SK-N-SH treated with all-trans-retinoic acid at 6 μM for 48 hours (cell line): ENCODE measurements at regions not wholly inside any gene's neighbourhood (a gene's known extent, or its start where the extent isn't known, plus 50 kb on each side); places are given as distances from the start of the nearest gene placed in this dataset.

Experiments used
- ATAC-seq: fragments of 200-7000 bp; cut with Tn5 transposase; 3 replicates; pipeline ENCODE4 v1.9.1; 2020; ENCODE audit warnings: mild to moderate bottlenecking, moderate library complexity
- ARNTL ChIP-seq: fragments of 450-650 bp; formaldehyde crosslinking; IDR thresholded peaks from 2 replicates; pipeline ENCODE4 v1.5.0; 2020; ENCODE audit warnings: low read depth, mild to moderate bottlenecking, moderate library complexity, borderline replicate concordance
- BACH2 ChIP-seq: fragments of 250-450 bp; sonication (Bioruptor Pico); IDR thresholded peaks from 2 replicates; pipeline ENCODE4 v1.9.0; 2021; ENCODE audit warnings: mild to moderate bottlenecking, borderline replicate concordance
- CSDC2 ChIP-seq: fragments of 250-450 bp; sonication (Bioruptor Pico); IDR thresholded peaks from 2 replicates; pipeline ENCODE4 v1.5.0; 2020; ENCODE audit warnings: mild to moderate bottlenecking, moderate library complexity
- ESRRG ChIP-seq: fragments of 250-450 bp; sonication (Bioruptor Pico); IDR thresholded peaks from 2 replicates; pipeline ENCODE4 v1.6.1; 2021; ENCODE audit warnings: mild to moderate bottlenecking
- GLIS3 ChIP-seq: fragments of 250-450 bp; sonication (Bioruptor Pico); IDR thresholded peaks from 2 replicates; pipeline ENCODE4 v1.5.0; 2020; ENCODE audit warnings: mild to moderate bottlenecking, moderate library complexity
- ISL1 ChIP-seq: fragments of 250-450 bp; sonication (Bioruptor Pico); IDR thresholded peaks from 2 replicates; pipeline ENCODE4 v2.1.2; 2022; ENCODE audit warnings: mild to moderate bottlenecking, moderate library complexity
- OSR1 ChIP-seq: fragments of 250-450 bp; sonication (Bioruptor Pico); IDR thresholded peaks from 2 replicates; pipeline ENCODE4 v1.8.0; 2022; ENCODE audit warnings: moderate library complexity, mild to moderate bottlenecking, inconsistent platforms
- PPARA ChIP-seq: fragments of 250-450 bp; sonication (Bioruptor Pico); IDR thresholded peaks from 2 replicates; pipeline ENCODE4 v1.5.0; 2020; ENCODE audit warnings: mild to moderate bottlenecking, borderline replicate concordance
- SNAI2 ChIP-seq: fragments of 250-450 bp; sonication (Bioruptor Pico); IDR thresholded peaks from 2 replicates; pipeline ENCODE4 v1.5.0; 2020; ENCODE audit warnings: mild to moderate bottlenecking, moderate library complexity
- TOX ChIP-seq: fragments of 250-450 bp; sonication (Bioruptor Pico); IDR thresholded peaks from 2 replicates; pipeline ENCODE4 v1.8.0; 2021; ENCODE audit warnings: mild to moderate bottlenecking, moderate library complexity, borderline replicate concordance
- ZC3H10 ChIP-seq: fragments of 250-450 bp; sonication (Bioruptor Pico); IDR thresholded peaks from 2 replicates; pipeline ENCODE4 v1.5.1; 2021; ENCODE audit warnings: mild to moderate bottlenecking, moderate library complexity
- ZFP3 ChIP-seq: fragments of 250-450 bp; sonication (Bioruptor Pico); IDR thresholded peaks from 2 replicates; pipeline ENCODE4 v1.5.0; 2020; ENCODE audit warnings: mild to moderate bottlenecking, moderate library complexity
- ZFP30 ChIP-seq: fragments of 450-650 bp; formaldehyde crosslinking; IDR thresholded peaks from 2 replicates; pipeline ENCODE4 v1.5.0; 2022; ENCODE audit warnings: mild to moderate bottlenecking, moderate library complexity
- ZNF565 ChIP-seq: fragments of 450-650 bp; formaldehyde crosslinking; conservative IDR thresholded peaks from 2 replicates; pipeline ENCODE4 v1.5.0; 2020; ENCODE audit warnings: low read depth, mild to moderate bottlenecking, moderate library complexity
- ZNF70 ChIP-seq: fragments of 450-650 bp; formaldehyde crosslinking; IDR thresholded peaks from 2 replicates; pipeline ENCODE4 v1.5.0; 2020; ENCODE audit warnings: mild to moderate bottlenecking, moderate library complexity
- ZNF8 ChIP-seq: fragments of 450-650 bp; formaldehyde crosslinking; IDR thresholded peaks from 2 replicates; pipeline ENCODE4 v1.5.0; 2020; ENCODE audit warnings: mild to moderate bottlenecking, moderate library complexity
- TF ChIP-seq, protein P1 (sequence below): fragments of 250-450 bp; sonication (Bioruptor Pico); IDR thresholded peaks from 2 replicates; pipeline ENCODE4 v1.5.1; 2020; ENCODE audit warnings: low read depth, mild to moderate bottlenecking, moderate library complexity
- TF ChIP-seq, protein P2 (sequence below): fragments of 250-450 bp; sonication (Bioruptor Pico); IDR thresholded peaks from 2 replicates; pipeline ENCODE4 v1.8.0; 2020; ENCODE audit warnings: mild to moderate bottlenecking, moderate library complexity, borderline replicate concordance
- TF ChIP-seq, protein P3 (sequence below): fragments of 250-450 bp; sonication (Bioruptor Pico); IDR thresholded peaks from 2 replicates; pipeline ENCODE4 v1.5.1; 2021; ENCODE audit warnings: mild to moderate bottlenecking, moderate library complexity
- TF ChIP-seq, protein P4 (sequence below): fragments of 250-450 bp; sonication (Bioruptor Pico); IDR thresholded peaks from 2 replicates; pipeline ENCODE4 v1.5.0; 2020; ENCODE audit warnings: mild to moderate bottlenecking, moderate library complexity

DNA sequence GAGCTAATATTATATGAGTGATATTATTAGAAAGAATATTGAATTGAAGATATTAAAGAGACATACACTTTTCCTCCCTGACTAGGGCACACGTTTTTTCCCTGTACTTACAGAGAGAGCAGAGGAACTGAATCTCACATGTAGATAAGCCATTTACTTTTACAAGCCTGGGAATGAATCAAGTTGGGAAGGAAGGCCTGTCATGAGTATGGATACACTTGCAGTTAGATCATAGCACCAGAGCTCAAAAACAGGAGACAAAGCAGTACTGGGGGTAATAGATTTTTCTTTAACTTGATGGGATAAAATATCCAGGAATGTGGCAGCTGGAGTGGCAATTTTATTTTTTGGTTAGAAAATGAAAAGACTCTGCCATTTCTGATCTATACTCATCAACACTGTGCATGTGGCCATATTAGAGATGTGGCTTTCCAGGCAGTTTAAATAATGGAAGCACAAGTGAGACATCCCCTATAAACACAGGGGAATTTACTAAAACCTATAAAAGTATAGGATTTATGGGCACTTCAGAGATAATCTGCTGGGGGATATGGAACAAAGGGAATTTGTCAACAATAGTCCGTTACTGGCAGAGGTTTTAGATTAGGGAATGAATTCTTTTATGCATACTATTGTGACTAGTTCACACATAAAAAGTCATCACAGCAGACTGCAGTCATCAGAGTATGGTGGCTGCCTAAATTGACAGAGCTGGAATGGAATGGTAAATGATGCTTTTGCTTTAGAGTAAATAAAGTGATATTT, 657.7 kb upstream of the MBL2 start:
- TF ChIP-seq, protein P1, sequence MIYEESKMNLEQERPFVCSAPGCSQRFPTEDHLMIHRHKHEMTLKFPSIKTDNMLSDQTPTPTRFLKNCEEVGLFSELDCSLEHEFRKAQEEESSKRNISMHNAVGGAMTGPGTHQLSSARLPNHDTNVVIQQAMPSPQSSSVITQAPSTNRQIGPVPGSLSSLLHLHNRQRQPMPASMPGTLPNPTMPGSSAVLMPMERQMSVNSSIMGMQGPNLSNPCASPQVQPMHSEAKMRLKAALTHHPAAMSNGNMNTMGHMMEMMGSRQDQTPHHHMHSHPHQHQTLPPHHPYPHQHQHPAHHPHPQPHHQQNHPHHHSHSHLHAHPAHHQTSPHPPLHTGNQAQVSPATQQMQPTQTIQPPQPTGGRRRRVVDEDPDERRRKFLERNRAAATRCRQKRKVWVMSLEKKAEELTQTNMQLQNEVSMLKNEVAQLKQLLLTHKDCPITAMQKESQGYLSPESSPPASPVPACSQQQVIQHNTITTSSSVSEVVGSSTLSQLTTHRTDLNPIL (CRISPR knock-in tag): no peak
- no peak for TF ChIP-seq ZFP30 (CRISPR knock-in tag)
- TF ChIP-seq, protein P2, sequence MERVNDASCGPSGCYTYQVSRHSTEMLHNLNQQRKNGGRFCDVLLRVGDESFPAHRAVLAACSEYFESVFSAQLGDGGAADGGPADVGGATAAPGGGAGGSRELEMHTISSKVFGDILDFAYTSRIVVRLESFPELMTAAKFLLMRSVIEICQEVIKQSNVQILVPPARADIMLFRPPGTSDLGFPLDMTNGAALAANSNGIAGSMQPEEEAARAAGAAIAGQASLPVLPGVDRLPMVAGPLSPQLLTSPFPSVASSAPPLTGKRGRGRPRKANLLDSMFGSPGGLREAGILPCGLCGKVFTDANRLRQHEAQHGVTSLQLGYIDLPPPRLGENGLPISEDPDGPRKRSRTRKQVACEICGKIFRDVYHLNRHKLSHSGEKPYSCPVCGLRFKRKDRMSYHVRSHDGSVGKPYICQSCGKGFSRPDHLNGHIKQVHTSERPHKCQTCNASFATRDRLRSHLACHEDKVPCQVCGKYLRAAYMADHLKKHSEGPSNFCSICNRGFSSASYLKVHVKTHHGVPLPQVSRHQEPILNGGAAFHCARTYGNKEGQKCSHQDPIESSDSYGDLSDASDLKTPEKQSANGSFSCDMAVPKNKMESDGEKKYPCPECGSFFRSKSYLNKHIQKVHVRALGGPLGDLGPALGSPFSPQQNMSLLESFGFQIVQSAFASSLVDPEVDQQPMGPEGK (CRISPR knock-in tag): no peak
- TF ChIP-seq OSR1: no peak
- TF ChIP-seq ISL1 (CRISPR knock-in tag): no peak
- no peak for TF ChIP-seq GLIS3 (CRISPR knock-in tag)
- TF ChIP-seq ZC3H10 (CRISPR knock-in tag): no peak
- TF ChIP-seq SNAI2: no peak
- TF ChIP-seq TOX (CRISPR knock-in tag): no peak
- no peak for TF ChIP-seq ZNF8
- TF ChIP-seq CSDC2: no peak
- TF ChIP-seq ARNTL (CRISPR knock-in tag): no peak
- TF ChIP-seq, protein P3, sequence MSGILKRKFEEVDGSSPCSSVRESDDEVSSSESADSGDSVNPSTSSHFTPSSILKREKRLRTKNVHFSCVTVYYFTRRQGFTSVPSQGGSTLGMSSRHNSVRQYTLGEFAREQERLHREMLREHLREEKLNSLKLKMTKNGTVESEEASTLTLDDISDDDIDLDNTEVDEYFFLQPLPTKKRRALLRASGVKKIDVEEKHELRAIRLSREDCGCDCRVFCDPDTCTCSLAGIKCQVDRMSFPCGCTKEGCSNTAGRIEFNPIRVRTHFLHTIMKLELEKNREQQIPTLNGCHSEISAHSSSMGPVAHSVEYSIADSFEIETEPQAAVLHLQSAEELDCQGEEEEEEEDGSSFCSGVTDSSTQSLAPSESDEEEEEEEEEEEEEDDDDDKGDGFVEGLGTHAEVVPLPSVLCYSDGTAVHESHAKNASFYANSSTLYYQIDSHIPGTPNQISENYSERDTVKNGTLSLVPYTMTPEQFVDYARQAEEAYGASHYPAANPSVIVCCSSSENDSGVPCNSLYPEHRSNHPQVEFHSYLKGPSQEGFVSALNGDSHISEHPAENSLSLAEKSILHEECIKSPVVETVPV (CRISPR knock-in tag): no peak
- no peak for TF ChIP-seq ZFP3
- no peak for TF ChIP-seq ESRRG (CRISPR knock-in tag)
- no peak for ATAC-seq

DNA sequence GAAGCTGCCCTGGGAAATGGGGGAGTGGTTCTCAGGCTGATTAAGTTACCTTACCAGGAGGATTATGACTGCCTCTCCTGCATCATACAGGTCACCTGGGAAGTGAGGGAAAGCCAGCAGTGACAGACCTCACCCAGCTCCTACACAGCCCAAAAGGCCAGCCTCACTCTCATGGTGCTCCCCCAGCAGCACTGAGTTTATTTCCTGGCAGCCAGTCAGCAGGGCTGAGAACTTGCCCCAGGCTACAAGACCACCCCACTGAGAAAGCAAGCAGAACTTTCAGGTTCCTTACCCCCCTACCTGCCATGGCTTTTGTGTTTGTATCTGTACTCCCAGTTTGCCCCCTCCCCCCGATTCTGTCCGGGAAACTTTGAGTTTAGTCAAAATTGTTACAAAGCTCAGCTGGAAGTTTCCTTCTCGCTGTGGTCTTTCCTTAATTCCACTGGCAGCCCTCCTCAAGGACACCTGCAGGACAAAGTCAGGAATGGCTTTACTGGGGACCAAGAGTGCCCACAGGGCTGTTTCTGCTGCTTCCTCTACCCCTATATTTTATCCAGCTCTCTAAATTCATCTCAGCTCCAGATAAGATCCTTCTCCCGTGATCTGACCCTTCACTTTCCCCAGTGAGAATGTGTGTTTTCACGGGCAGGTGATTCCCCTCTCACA, 649.8 kb upstream of the MBL2 start:
- TF ChIP-seq, protein P2 (CRISPR knock-in tag): no peak
- TF ChIP-seq ISL1 (CRISPR knock-in tag) (no peak), ZC3H10 (CRISPR knock-in tag) (no peak), ZNF565 (no peak), ZFP30 (CRISPR knock-in tag) (no peak), ARNTL (CRISPR knock-in tag) (no peak), OSR1 (no peak), PPARA (CRISPR knock-in tag) (no peak), BACH2 (CRISPR knock-in tag) (no peak), CSDC2 (no peak), ZNF70 (no peak), GLIS3 (CRISPR knock-in tag) (no peak), TOX (CRISPR knock-in tag) (no peak)
- TF ChIP-seq, protein P4, sequence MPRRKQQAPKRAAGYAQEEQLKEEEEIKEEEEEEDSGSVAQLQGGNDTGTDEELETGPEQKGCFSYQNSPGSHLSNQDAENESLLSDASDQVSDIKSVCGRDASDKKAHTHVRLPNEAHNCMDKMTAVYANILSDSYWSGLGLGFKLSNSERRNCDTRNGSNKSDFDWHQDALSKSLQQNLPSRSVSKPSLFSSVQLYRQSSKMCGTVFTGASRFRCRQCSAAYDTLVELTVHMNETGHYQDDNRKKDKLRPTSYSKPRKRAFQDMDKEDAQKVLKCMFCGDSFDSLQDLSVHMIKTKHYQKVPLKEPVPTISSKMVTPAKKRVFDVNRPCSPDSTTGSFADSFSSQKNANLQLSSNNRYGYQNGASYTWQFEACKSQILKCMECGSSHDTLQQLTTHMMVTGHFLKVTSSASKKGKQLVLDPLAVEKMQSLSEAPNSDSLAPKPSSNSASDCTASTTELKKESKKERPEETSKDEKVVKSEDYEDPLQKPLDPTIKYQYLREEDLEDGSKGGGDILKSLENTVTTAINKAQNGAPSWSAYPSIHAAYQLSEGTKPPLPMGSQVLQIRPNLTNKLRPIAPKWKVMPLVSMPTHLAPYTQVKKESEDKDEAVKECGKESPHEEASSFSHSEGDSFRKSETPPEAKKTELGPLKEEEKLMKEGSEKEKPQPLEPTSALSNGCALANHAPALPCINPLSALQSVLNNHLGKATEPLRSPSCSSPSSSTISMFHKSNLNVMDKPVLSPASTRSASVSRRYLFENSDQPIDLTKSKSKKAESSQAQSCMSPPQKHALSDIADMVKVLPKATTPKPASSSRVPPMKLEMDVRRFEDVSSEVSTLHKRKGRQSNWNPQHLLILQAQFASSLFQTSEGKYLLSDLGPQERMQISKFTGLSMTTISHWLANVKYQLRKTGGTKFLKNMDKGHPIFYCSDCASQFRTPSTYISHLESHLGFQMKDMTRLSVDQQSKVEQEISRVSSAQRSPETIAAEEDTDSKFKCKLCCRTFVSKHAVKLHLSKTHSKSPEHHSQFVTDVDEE (CRISPR knock-in tag): no peak
- TF ChIP-seq, protein P1 (CRISPR knock-in tag): no peak
- TF ChIP-seq, all 23 proteins: peak for 0

More for the DNA sequence above, 649.8 kb upstream of the MBL2 start:
- no peak for ATAC-seq
